ENCODE measurements at regions not wholly inside any gene's neighbourhood (a gene's known extent, or its start where the extent isn't known, plus 50 kb on each side); places are given as distances from the start of the nearest gene placed in this dataset.
"Not testable (repeated sequence)": the region's sequence is repeated elsewhere in the genome, so short reads cannot be mapped to it uniquely, and the experiment has no call there.

DNA sequence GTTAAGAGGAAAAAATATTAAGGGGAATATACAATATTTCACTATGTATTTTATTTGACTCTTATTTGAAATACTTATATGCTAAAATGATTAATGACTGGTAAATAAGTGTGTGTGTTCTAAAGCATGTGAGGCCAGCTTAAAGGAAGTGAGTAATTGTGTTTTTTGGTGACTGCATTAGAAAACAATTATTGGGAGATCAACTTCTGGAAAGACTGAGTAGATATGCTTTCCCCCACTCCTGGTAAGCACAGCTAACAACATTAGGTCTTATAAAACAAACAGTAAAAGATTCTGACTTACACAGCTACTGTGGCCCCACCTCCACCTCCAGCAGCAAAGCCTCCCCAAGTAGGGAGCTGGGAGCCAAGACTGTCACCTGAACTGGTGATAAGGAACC, 403.0 kb downstream of the SRGAP2C start:
- no peak for DNase-seq (ENCODE audit: low read depth)
- TF ChIP-seq, protein P1, sequence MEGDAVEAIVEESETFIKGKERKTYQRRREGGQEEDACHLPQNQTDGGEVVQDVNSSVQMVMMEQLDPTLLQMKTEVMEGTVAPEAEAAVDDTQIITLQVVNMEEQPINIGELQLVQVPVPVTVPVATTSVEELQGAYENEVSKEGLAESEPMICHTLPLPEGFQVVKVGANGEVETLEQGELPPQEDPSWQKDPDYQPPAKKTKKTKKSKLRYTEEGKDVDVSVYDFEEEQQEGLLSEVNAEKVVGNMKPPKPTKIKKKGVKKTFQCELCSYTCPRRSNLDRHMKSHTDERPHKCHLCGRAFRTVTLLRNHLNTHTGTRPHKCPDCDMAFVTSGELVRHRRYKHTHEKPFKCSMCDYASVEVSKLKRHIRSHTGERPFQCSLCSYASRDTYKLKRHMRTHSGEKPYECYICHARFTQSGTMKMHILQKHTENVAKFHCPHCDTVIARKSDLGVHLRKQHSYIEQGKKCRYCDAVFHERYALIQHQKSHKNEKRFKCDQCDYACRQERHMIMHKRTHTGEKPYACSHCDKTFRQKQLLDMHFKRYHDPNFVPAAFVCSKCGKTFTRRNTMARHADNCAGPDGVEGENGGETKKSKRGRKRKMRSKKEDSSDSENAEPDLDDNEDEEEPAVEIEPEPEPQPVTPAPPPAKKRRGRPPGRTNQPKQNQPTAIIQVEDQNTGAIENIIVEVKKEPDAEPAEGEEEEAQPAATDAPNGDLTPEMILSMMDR (IDR thresholded peaks at IDR 0.05; ENCODE audit: control insufficient read depth, extremely low read depth, insufficient read depth): no peak
- H3K4me3 ChIP-seq (ENCODE audit: low read depth, low read length): no peak overlapping the region

DNA sequence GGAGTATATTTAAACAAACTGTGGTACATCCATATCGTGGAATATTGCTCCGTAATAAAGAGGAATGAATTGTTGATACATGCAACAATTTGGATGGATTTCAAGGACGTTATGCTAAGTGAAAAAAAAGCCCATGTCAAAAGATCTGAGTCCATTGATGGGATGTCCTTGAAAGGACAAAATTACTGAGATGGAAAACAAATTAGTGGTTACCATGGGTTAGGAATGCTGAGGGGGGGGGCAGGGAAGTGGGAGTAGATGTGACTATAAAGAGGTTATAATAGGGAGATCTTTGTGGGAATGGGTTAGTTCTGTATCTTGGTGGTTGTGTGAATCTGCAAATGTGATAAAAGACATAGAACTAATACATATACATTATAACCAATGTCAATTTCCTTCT, 409.3 kb downstream of the SRGAP2C start:
- no peak for DNase-seq (ENCODE audit: low read depth)
- TF ChIP-seq, protein P1 (IDR thresholded peaks at IDR 0.05; ENCODE audit: control insufficient read depth, extremely low read depth, insufficient read depth): no peak
- H3K4me3 ChIP-seq (ENCODE audit: low read depth, low read length): no peak overlapping the region

DNA sequence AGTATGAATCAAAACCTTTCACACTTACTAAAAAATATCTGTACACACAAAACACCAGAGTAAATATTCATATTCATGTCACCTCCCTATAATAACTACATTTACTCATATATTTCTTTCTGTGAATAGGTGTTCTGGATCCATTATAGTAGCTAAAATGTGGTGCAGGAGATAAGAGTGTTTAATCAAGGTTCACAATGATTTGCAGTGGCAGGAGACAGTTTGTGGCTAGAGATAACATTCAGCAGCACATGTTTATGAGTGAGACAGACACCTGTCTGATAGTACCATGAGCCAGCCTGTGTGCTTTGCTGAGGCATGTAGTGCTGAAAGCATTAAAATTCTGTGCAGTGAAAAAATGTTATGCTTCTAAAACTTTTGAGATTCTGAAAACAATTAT, 410.3 kb downstream of the SRGAP2C start:
- TF ChIP-seq, protein P1 (IDR thresholded peaks at IDR 0.05; ENCODE audit: control insufficient read depth, extremely low read depth, insufficient read depth): no peak
- DNase-seq (ENCODE audit: low read depth): no peak
- no peak overlapping the region for H3K4me3 ChIP-seq (ENCODE audit: low read depth, low read length)

DNA sequence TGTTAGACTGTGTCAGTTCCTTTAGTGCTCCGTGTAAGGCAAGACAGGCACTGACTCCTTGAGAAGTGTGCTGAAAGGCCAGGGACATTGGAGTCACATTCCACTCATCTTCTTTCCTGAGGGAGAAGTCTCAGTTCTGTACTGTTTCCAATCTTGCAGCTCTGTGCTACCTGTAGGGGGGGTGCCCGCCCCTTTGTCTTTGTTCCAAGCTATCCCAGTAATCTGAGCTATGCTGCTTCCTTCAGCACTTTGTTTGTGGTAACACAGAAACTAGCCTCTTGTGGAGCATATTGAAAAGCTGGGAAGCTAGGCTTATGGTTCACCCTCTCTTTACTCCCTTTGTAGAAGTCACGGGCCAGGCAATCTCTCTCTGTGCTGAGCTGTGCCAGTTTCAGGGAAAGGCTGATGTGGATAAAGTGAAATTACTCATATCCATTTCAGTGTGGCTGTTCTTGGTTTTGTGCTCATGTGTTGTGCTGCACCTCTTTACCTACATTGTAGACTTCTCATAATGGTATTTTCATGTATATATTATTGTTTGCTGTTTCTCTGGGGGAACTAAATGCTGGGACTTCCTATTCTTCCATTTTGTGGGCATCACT, 420.2 kb downstream of the SRGAP2C start:
- not testable (repeated sequence) for H3K4me3 ChIP-seq (ENCODE audit: low read depth, low read length); DNase-seq (ENCODE audit: low read depth)

DNA sequence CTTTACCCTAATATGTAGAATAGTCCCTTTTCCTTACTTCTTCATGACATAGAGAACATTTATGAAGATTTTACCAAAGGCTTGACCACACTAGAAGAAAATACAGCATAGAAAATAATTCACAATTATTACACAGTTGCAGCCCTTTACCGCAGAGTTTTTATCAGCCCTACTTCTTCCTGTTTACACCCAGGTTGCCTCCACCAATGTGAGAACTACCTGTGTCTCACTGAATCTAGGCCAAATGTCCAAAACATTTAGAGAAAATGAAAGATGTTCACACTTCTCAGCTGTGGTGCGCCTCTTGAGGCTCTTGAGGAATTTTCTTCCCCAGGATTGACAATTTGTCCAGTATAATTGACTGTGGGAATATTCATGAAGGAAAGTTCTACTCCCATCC, 422.7 kb downstream of the SRGAP2C start:
- not testable (repeated sequence) for H3K4me3 ChIP-seq (ENCODE audit: low read depth, low read length); DNase-seq (ENCODE audit: low read depth)

Measured in LNCaP clone FGC (cell line).